ENCODE measurements at regions not wholly inside any gene's neighbourhood (a gene's known extent, or its start where the extent isn't known, plus 50 kb on each side); places are given as distances from the start of the nearest gene placed in this dataset.

GRCh38 chr2:129262934-129263333 is 716.5 kb upstream of the RAB6C start:
- no peak for DNase-seq

- DNase-seq, result no peak
Observed at GRCh38 chr2:129263939-129264338, 715.5 kb upstream of the RAB6C start.

GRCh38 chr2:129267559-129267958 is 711.9 kb upstream of the RAB6C start:
- no peak for DNase-seq

DNA sequence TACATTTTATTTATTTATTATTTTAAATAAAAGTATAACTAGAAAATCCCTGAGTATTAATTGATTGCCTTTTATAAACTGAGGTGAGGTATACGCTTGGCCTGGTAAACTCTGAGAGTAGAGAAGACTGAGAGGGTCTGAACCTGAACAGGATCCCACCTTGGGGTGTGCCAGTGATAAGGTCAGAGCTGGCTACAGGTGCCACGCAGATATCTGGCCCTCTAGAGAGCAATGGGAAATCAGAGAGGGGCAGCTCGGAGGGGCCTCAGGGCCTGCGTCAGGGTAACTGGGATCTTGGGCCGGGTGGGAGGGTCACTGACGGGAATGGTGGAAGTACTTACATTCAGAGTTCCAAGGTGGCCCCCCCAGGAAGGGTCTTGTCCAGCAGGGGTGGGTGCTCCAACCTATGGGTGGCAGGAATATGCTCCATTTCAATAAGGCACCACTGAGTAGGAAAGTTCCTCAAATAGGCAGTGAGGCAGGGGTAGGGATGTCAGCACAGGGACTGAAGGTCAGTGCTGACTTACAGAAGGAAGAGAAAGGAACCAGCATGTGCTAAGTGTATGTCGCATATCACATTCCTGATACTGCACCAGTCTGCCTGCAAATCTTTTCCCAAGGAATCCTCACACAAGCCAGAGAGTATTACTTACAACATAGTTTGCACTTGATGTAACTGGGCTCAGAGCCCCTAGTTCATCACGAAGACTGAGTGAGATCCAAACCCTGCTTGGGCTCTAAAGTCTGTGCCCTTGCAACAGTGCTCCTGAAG is 706.0 kb upstream of the RAB6C start:
- DNase-seq, result no peak

DNA sequence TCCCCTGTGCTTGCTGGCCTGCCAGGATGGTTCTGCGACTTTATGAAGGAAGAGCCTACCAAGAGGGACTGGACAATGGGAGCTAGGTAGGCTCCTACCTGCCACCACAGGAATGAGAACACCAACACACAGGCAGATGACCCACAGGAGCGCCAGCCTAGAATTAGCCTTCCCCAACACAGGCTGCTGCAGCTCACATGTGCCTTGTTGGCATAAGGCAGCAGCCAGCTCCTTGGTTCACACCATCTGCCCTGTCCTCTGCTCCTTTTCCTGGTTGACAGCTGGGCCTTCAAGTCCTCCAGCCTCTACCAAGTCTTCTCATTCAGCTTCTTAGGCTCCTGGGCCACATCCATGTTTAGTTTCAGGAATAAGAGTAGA is 705.4 kb upstream of the RAB6C start:
- no peak for DNase-seq

DNA sequence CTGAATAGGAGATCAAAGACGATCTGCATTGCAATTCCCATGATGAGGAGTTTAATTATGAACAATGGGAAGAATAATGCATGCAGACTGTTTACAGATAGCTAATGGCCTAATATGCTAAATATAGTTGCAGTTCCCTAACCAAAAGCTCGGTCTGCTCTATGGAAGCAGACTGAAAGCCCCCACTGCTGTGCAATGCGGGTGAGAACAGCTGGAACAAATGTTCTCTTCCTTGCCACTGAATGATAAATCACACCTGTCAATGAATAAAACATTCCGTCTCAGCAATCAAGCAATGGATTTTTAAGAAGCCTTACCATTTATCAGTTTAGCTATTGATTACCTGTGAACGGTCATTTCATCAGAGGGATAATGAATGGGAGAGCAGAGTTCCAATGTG is 704.5 kb upstream of the RAB6C start:
- no peak for DNase-seq

GRCh38 chr2:129275706-129276105 is 703.8 kb upstream of the RAB6C start:
- no peak for DNase-seq

DNA sequence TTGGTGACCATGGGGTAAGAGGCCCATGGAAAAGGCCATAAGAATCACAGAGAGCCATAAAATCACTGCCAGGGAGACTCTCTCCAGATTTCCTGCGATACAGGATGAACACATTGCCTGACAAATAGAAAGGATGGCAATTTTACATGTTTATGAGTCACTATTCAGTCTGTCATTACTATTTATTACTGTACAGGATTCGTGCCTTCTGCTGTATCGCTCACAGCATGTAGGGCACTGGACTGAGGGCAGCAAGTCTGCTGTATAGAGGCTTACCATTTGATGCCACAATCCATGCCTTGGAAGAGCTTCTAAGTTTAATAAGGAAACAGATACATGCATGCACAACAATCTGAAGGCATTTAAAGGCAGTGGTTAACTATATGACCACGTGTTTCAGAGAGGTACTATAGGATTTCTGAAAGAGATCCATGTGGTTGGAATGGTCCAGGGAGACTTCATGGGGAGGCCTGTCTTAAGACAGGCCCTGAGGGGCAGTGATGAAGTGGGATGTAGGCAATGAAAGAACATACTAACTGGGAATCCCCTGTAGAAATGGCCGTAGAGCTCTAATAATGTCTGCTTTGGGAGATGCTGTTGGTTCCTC is 702.4 kb upstream of the RAB6C start:
- no peak for DNase-seq

DNA sequence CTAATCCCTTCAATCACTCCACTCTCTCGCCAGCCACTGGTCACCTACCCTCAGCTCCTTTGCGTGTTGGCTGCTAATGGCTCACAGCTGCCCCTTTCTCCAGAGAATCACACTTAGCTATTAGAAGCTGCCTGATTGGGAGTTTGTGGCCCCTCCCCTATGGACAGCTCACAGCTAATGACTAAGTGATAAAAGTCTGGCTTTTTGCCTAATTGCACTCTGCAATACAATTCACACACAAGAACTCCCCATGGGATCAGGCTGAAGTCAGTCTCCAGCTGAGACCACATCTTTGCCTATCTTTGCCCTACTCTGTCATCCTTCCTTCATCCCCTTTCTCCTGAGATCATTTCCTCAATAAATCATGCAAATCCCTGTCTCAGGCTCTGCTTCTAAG is 701.9 kb upstream of the RAB6C start:
- no peak for DNase-seq

- DNase-seq, result no peak
Observed at GRCh38 chr2:129281791-129282530, 697.5 kb upstream of the RAB6C start.

GRCh38 chr2:129285012-129285411 is 694.5 kb upstream of the RAB6C start:
- DNase-seq, result no peak

GRCh38 chr2:129293326-129293725 is 686.1 kb upstream of the RAB6C start:
- no peak for DNase-seq

DNA sequence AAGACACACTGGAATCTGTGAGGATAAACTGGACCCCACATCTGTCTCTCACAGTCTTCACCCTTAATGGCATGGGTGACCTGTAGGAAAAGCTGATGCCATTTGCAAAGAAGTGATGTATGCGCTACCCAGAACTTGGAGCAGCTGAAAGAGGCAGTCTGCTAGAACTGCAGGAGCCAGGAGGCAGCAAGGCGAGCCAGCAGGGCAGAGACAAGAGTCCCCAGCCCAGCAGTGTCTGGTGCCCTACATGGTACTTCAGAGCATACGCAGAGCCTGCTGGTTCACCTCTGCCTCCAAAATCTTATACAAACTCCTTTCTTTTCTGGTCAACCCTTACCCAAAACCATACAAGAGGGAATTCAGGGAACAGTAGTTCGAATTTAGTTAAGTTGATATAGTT is 683.1 kb upstream of the RAB6C start:
- no peak for DNase-seq

GRCh38 chr2:129296806-129297205 is 682.7 kb upstream of the RAB6C start:
- DNase-seq, result peak; percentile 29

GRCh38 chr2:129297430-129297829 is 682.0 kb upstream of the RAB6C start:
- no peak for DNase-seq

- no peak for DNase-seq
Observed at GRCh38 chr2:129299338-129299737, 680.1 kb upstream of the RAB6C start.

DNA sequence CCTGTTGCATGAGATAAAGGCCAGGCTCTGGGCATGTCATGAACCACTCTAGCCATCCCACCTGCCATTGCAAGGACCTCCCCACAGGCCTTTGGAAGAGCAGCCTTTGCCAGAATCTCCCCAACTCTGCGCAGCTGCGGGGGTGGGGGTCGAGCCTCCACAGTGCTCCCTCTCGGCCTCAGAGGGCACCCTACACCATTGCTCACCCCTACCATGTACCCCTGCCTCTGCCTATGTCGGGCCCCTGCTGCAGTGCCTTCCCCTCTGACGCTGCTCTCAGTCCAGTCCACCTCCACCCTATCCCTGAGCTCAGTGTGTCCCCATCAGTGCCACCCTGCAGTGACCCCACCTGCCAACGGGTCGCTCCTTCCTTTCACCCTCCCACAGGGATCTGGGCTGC is 679.7 kb upstream of the RAB6C start:
- DNase-seq, result no peak

GRCh38 chr2:129300456-129300855 is 679.0 kb upstream of the RAB6C start:
- no peak for DNase-seq

- no peak for DNase-seq
Observed at GRCh38 chr2:129301431-129301913, 678.0 kb upstream of the RAB6C start.

GRCh38 chr2:129302106-129302505 is 677.4 kb upstream of the RAB6C start:
- DNase-seq, result no peak

DNA sequence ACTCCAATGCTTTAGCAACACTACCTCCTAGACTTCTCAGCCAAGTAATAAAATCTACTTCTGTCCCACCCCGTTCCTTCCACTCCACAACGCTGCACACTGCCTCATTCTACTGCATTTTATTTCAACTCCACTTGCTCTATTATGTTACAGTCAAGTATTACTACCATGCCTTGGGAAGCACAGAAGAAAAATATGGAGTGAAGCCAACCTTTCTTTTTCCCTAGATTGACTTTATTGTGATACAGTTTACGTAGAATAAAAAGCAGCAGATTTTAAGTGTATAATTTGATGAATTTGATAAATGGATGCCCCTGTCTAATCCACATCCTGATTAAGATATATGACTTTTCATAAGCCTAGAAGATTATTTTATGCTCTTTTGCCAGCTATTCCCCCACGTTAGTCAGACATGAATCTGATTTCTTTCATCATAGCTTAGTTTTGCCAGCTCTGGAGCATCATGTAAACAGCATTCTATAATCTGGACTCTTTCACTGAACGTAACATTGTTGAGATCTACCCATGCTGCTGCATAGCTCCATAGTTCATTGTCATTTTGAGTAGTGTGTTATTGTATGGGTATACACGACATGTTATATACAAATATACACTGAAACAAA is 676.8 kb upstream of the RAB6C start:
- DNase-seq, result no peak

- no peak for DNase-seq
Observed at GRCh38 chr2:129314120-129314519, 665.3 kb upstream of the RAB6C start.

Measured in left kidney (tissue), 1 donor.